SJSA1 (cell line): ENCODE measurements at regions not wholly inside any gene's neighbourhood (a gene's known extent, or its start where the extent isn't known, plus 50 kb on each side); places are given as distances from the start of the nearest gene placed in this dataset.

Source experiments
- DNase-seq, 2 experiments: peaks; one replicate each; pipeline ENCODE4 v3.0.0-alpha.2; 2015 to 2020; ENCODE audit warnings: low spot score in 2 of 2, low read depth in 1 of 2
- H3K27ac ChIP-seq: fragments of 250-450 bp; sonication (Bioruptor Pico); 2 replicates; pipeline ENCODE4 v1.5.1; 2020; ENCODE audit warnings: mild to moderate bottlenecking, moderate library complexity
- H3K27me3 ChIP-seq: fragments of 250-450 bp; sonication (Bioruptor Pico); replicated peaks from 2 replicates; pipeline ENCODE4 v1.5.1; 2020; ENCODE audit warnings: mild to moderate bottlenecking, moderate library complexity
- H3K36me3 ChIP-seq: fragments of 250-450 bp; sonication (Bioruptor Pico); 2 replicates; pipeline ENCODE4 v1.5.1; 2020; ENCODE audit warnings: mild to moderate bottlenecking
- H3K4me1 ChIP-seq: fragments of 250-450 bp; sonication (Bioruptor Pico); replicated peaks from 2 replicates; pipeline ENCODE4 v1.6.1; 2021; ENCODE audit warnings: mild to moderate bottlenecking
- H3K4me3 ChIP-seq: fragments of 250-450 bp; sonication (Bioruptor Pico); 2 replicates; pipeline ENCODE4 v1.5.1; 2020; ENCODE audit warnings: mild to moderate bottlenecking
- H3K9me3 ChIP-seq: fragments of 250-450 bp; sonication (Bioruptor Pico); replicated peaks from 2 replicates; pipeline ENCODE4 v1.5.1; 2020; ENCODE audit warnings: mild to moderate bottlenecking

GRCh38 chr3:190213727-190214126 is 93.0 kb upstream of the P3H2 start:
- no peaks in the 10 kb centered on the region for H3K36me3 ChIP-seq
- no peaks in the 10 kb centered on the region for H3K4me1 ChIP-seq
- no peaks in the 10 kb centered on the region for H3K9me3 ChIP-seq
- no peak overlapping the region for H3K27ac ChIP-seq
- H3K4me3 ChIP-seq: no peak overlapping the region
- no peak for DNase-seq
- H3K27me3 ChIP-seq: no peaks in the 10 kb centered on the region

- 0 out of 2 replicates have a peak, but pooled peaks cover 5% of the 10 kb centered on the region for H3K4me1 ChIP-seq
- no peaks in the 10 kb centered on the region for H3K27me3 ChIP-seq
- no peaks in the 10 kb centered on the region for H3K36me3 ChIP-seq
- H3K9me3 ChIP-seq: no peaks in the 10 kb centered on the region
- no peak for DNase-seq
- H3K4me3 ChIP-seq: no peak overlapping the region
- H3K27ac ChIP-seq: no peak overlapping the region
These were observed 89.9 kb upstream of the P3H2 start for GRCh38 chr3:190210608-190211007.

- Histone ChIP-seq H3K36me3 (no peaks in the 10 kb centered on the region), H3K4me1 (0 out of 2 replicates have a peak, but pooled peaks cover 5% of the 10 kb centered on the region), H3K9me3 (no peaks in the 10 kb centered on the region), H3K27me3 (no peaks in the 10 kb centered on the region), H3K27ac (no peak overlapping the region), H3K4me3 (no peak overlapping the region)
- no peak for DNase-seq
These were observed 88.8 kb upstream of the P3H2 start for GRCh38 chr3:190209533-190209932.

GRCh38 chr3:190208196-190208595 is 87.5 kb upstream of the P3H2 start:
- DNase-seq: no peak
- H3K4me3 ChIP-seq: no peak overlapping the region
- 0 out of 2 replicates have a peak, but pooled peaks cover 5% of the 10 kb centered on the region for H3K4me1 ChIP-seq
- no peak overlapping the region for H3K27ac ChIP-seq
- H3K27me3 ChIP-seq: no peaks in the 10 kb centered on the region
- no peaks in the 10 kb centered on the region for H3K36me3 ChIP-seq
- no peaks in the 10 kb centered on the region for H3K9me3 ChIP-seq

- Histone ChIP-seq H3K27ac (no peak overlapping the region), H3K36me3 (no peaks in the 10 kb centered on the region), H3K4me3 (no peak overlapping the region), H3K9me3 (no peaks in the 10 kb centered on the region), H3K4me1 (peaks cover 11% of the 10 kb centered on the region), H3K27me3 (no peaks in the 10 kb centered on the region)
- DNase-seq: no peak
These were observed 85.0 kb upstream of the P3H2 start for GRCh38 chr3:190205739-190206138.

GRCh38 chr3:190204200-190204599 is 83.5 kb upstream of the P3H2 start:
- DNase-seq: no peak
- no peak overlapping the region for H3K27ac ChIP-seq
- H3K9me3 ChIP-seq: no peaks in the 10 kb centered on the region
- H3K27me3 ChIP-seq: no peaks in the 10 kb centered on the region
- no peak overlapping the region for H3K4me3 ChIP-seq
- H3K36me3 ChIP-seq: no peaks in the 10 kb centered on the region
- H3K4me1 ChIP-seq: peaks cover 11% of the 10 kb centered on the region

DNA sequence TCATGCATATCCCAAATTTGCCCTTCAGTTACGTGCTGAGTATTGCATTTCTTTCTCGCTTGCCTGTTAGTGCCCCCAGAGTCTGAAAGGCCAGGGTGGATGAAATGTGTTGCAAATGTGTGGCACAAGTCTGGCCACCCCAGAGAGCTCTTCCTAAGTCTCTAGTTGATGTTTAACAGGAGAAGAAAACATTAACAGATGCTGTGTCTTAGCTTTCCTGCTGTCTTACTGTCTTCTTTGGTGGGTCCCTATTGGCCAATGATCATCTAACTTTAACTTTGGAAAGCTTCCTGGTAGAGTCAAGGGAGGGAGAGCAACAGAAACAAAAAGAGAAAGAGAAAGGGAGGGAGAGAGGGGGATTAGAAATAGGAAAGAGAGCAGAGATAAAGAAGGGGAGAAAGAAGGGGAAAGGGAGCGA is 76.7 kb upstream of the P3H2 start:
- peaks cover 43% of the 10 kb centered on the region for H3K4me1 ChIP-seq
- no peak overlapping the region for H3K4me3 ChIP-seq
- H3K27ac ChIP-seq: peak overlapping the region; percentile 26
- peak in 1 of 2 experiments; percentile 60 for DNase-seq
- H3K9me3 ChIP-seq: no peaks in the 10 kb centered on the region
- no peaks in the 10 kb centered on the region for H3K27me3 ChIP-seq
- H3K36me3 ChIP-seq: no peaks in the 10 kb centered on the region

- peak in 1 of 2 experiments; percentile 30 for DNase-seq
- Histone ChIP-seq H3K27ac (0 out of 2 replicates have a peak overlapping the region, but pooled peaks have one; percentile 15), H3K9me3 (no peaks in the 10 kb centered on the region), H3K4me3 (no peak overlapping the region), H3K36me3 (no peaks in the 10 kb centered on the region), H3K4me1 (peaks cover 56% of the 10 kb centered on the region), H3K27me3 (no peaks in the 10 kb centered on the region)
These were observed 73.8 kb upstream of the P3H2 start for GRCh38 chr3:190194506-190194905.

- no peaks in the 10 kb centered on the region for H3K27me3 ChIP-seq
- no peaks in the 10 kb centered on the region for H3K36me3 ChIP-seq
- peak overlapping the region; percentile 78 for H3K27ac ChIP-seq
- H3K9me3 ChIP-seq: no peaks in the 10 kb centered on the region
- DNase-seq: peak in 1 of 2 experiments; percentile 69
- no peak overlapping the region for H3K4me3 ChIP-seq
- H3K4me1 ChIP-seq: peaks cover 65% of the 10 kb centered on the region
These were observed 72.5 kb upstream of the P3H2 start for GRCh38 chr3:190193210-190193609.

- peak overlapping the region; percentile 78 for H3K27ac ChIP-seq
- H3K36me3 ChIP-seq: no peaks in the 10 kb centered on the region
- H3K4me1 ChIP-seq: peaks cover 66% of the 10 kb centered on the region
- no peak overlapping the region for H3K4me3 ChIP-seq
- no peaks in the 10 kb centered on the region for H3K27me3 ChIP-seq
- no peaks in the 10 kb centered on the region for H3K9me3 ChIP-seq
- peak in 1 of 2 experiments; percentile 62 for DNase-seq
These were observed 72.0 kb upstream of the P3H2 start for GRCh38 chr3:190192739-190193138.

DNA sequence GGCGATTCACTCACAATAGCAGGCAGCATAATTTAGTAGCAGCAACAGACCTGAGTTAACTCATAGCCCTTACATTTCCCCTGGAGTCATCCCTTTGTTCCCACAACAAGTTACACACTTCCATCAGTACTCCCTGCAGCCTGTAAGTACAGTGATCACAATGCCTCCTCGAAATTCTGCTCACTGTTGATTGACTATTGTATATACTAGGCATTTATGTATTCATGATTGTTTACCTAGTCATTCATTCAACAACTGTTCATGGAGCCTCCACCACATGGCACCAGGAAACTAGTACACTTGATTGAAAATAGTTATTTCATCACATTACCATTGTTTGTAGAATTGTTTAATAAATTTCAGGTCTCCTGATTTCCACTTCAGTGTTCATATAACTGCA is 71.4 kb upstream of the P3H2 start:
- Histone ChIP-seq H3K9me3 (no peaks in the 10 kb centered on the region), H3K4me3 (no peak overlapping the region), H3K27ac (peak overlapping the region; percentile 78), H3K36me3 (no peaks in the 10 kb centered on the region), H3K4me1 (peaks cover 64% of the 10 kb centered on the region), H3K27me3 (no peaks in the 10 kb centered on the region)
- peak in 1 of 2 experiments; percentile 60 for DNase-seq

DNA sequence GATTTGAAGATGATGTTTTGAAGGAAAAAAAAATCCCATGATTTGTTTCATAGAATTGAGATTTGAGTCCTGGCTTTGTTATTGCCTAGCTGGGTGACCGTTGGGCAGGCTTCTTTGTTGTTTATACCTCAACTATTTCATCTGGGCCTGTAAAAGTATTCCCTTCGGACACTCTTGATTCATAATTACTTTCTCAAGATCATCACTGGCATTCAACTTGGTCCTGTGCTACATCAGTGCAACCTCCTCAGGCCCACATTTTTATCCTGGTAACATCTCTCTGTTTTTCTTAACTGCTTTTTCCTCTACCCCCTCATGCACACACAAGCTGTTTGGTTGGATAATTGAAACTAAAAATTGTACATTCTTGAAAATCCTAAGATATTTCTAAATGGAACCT is 67.5 kb upstream of the P3H2 start:
- Histone ChIP-seq H3K27ac (peak overlapping the region; percentile 81), H3K36me3 (no peaks in the 10 kb centered on the region), H3K27me3 (no peaks in the 10 kb centered on the region), H3K9me3 (no peaks in the 10 kb centered on the region), H3K4me1 (peaks cover 84% of the 10 kb centered on the region), H3K4me3 (no peak overlapping the region)
- DNase-seq: peak in 1 of 2 experiments; percentile 51

DNA sequence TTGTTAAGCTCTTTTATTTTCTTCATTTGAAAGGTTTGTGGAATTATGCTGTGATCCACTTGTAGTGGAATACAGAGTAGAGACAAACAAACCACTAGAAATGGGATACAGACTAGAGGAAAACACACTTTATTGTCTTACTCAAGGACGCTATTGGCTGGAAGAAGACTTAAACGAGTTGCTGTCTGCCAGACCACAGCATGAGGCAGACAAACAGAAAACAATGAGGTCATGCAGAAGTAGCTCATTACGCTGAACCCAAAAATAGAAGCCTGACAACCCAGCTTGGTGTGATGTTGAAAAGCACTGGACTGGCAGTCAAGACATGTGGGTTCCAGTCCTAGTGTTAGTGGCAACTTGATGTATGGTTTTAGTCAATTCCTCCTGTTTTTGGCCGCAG is 62.4 kb upstream of the P3H2 start:
- no peaks in the 10 kb centered on the region for H3K36me3 ChIP-seq
- no peaks in the 10 kb centered on the region for H3K9me3 ChIP-seq
- peak; percentile 84 to 91 for DNase-seq
- H3K27ac ChIP-seq: peak overlapping the region; percentile 98
- no peak overlapping the region for H3K4me3 ChIP-seq
- H3K4me1 ChIP-seq: peaks cover 74% of the 10 kb centered on the region
- no peaks in the 10 kb centered on the region for H3K27me3 ChIP-seq

DNA sequence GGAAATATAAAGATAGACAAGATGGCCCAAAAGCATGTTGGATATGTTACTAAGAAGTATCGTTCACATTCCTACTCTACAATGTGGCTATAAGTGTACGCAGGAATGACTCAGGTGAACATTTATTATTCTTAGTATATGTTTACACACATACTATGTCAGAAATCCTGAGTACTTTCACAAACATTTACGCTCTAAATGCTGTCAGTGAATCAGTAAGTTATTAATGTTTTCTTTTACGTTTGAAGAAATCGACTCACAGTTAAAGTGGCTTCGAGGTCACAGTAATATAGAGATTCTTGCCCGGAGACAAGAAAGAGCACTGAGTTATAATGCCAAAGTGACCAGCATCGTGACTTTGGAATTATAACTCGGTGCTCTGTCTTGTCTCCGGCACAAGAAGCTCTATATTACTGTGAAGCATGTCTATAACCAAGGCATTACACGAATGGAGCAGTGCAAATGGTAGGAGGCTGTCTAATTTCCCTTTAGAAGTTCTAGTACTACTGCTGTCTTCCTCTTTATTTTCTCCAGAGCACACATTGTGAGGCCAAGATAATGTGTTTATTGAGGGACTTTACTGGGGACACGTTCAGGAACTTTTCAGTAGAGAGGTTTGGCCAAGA is 61.8 kb upstream of the P3H2 start:
- peaks cover 68% of the 10 kb centered on the region for H3K4me1 ChIP-seq
- H3K9me3 ChIP-seq: no peaks in the 10 kb centered on the region
- no peaks in the 10 kb centered on the region for H3K27me3 ChIP-seq
- peak overlapping the region; percentile 98 for H3K27ac ChIP-seq
- no peaks in the 10 kb centered on the region for H3K36me3 ChIP-seq
- peak in 1 of 2 experiments; percentile 70 for DNase-seq
- H3K4me3 ChIP-seq: no peak overlapping the region

GRCh38 chr3:190180268-190180667 is 59.6 kb upstream of the P3H2 start:
- Histone ChIP-seq H3K9me3 (no peaks in the 10 kb centered on the region), H3K27ac (peak overlapping the region; percentile 30), H3K4me3 (no peak overlapping the region), H3K4me1 (peaks cover 56% of the 10 kb centered on the region), H3K36me3 (no peaks in the 10 kb centered on the region), H3K27me3 (no peaks in the 10 kb centered on the region)
- DNase-seq: peak in 1 of 2 experiments; percentile 36
